H9 (cell line): ENCODE measurements at regions not wholly inside any gene's neighbourhood (a gene's known extent, or its start where the extent isn't known, plus 50 kb on each side); places are given as distances from the start of the nearest gene placed in this dataset.

ENCODE experiments used
- DNase-seq: peaks from one replicate; pipeline ENCODE4 v3.0.0-alpha.2; 2017
- H2AFZ ChIP-seq: one replicate; pipeline ENCODE4 v1.6.1; 2013; ENCODE audit warnings: mild to moderate bottlenecking, low read length, control low read depth, moderate library complexity
- H2AK5ac ChIP-seq: 2 replicates; pipeline ENCODE4 v1.6.1; 2013; ENCODE audit warnings: low read length, control low read depth, mixed read lengths; ENCODE audit not compliant: insufficient read length
- H2BK120ac ChIP-seq: one replicate; pipeline ENCODE4 v1.6.1; 2013; ENCODE audit warnings: low read depth, mild to moderate bottlenecking, low read length, control low read depth, inconsistent platforms; ENCODE audit not compliant: poor library complexity, severe bottlenecking
- H2BK12ac ChIP-seq: 2 replicates; pipeline ENCODE4 v1.6.1; 2013; ENCODE audit warnings: low read length, control low read depth, mixed read lengths, low read depth; ENCODE audit not compliant: insufficient read length
- H2BK15ac ChIP-seq: 2 replicates; pipeline ENCODE4 v1.6.1; 2013; ENCODE audit warnings: low read depth, low read length, control low read depth
- H2BK20ac ChIP-seq: one replicate; pipeline ENCODE4 v1.6.1; 2013; ENCODE audit warnings: low read depth, mild to moderate bottlenecking, low read length, control low read depth, inconsistent platforms; ENCODE audit not compliant: poor library complexity, severe bottlenecking
- H2BK5ac ChIP-seq: 2 replicates; pipeline ENCODE4 v1.6.1; 2013; ENCODE audit warnings: low read length, control low read depth, mixed read lengths; ENCODE audit not compliant: insufficient read length
- H3K14ac ChIP-seq: 2 replicates; pipeline ENCODE4 v1.6.1; 2013; ENCODE audit warnings: low read length, control low read depth; ENCODE audit not compliant: insufficient read depth
- H3K18ac ChIP-seq: 2 replicates; pipeline ENCODE4 v1.6.1; 2013; ENCODE audit warnings: low read depth, mild to moderate bottlenecking, mixed read lengths, low read length, control low read depth; ENCODE audit not compliant: insufficient read length
- H3K23ac ChIP-seq: 2 replicates; pipeline ENCODE4 v1.6.1; 2013; ENCODE audit warnings: low read length, control low read depth, mixed read lengths, low read depth; ENCODE audit not compliant: insufficient read length
- H3K23me2 ChIP-seq: 2 replicates; pipeline ENCODE4 v1.6.1; 2013; ENCODE audit warnings: low read depth, mild to moderate bottlenecking, mixed read lengths, low read length, control low read depth; ENCODE audit not compliant: insufficient read length, poor library complexity, severe bottlenecking
- H3K27ac ChIP-seq: 2 replicates; pipeline ENCODE4 v1.5.1; 2013; ENCODE audit warnings: low read length, control low read depth, mixed read lengths, low read depth; ENCODE audit not compliant: insufficient read length
- H3K27me3 ChIP-seq: 2 replicates; pipeline ENCODE4 v1.6.1; 2013; ENCODE audit warnings: low read length, control low read depth, inconsistent platforms; ENCODE audit not compliant: insufficient read depth
- H3K4ac ChIP-seq: 2 replicates; pipeline ENCODE4 v1.6.1; 2013; ENCODE audit warnings: low read depth, mild to moderate bottlenecking, control low read depth, inconsistent platforms, low read length, moderate library complexity
- H3K4me1 ChIP-seq: 2 replicates; pipeline ENCODE4 v1.6.1; 2013; ENCODE audit warnings: low read length, control low read depth, inconsistent platforms; ENCODE audit not compliant: insufficient read depth
- H3K4me2 ChIP-seq: 2 replicates; pipeline ENCODE4 v1.6.1; 2013; ENCODE audit warnings: low read length, control low read depth, mixed read lengths; ENCODE audit not compliant: insufficient read length, insufficient read depth
- H3K56ac ChIP-seq: 2 replicates; pipeline ENCODE4 v1.6.1; 2013; ENCODE audit warnings: low read depth, mild to moderate bottlenecking, mixed read lengths, low read length, control low read depth; ENCODE audit not compliant: insufficient read length
- H3K79me1 ChIP-seq: 2 replicates; pipeline ENCODE4 v1.6.1; 2013; ENCODE audit warnings: low read depth, mild to moderate bottlenecking, moderate library complexity, low read length, control low read depth, inconsistent platforms; ENCODE audit not compliant: insufficient read depth, poor library complexity, severe bottlenecking
- H3K79me2 ChIP-seq: 2 replicates; pipeline ENCODE4 v1.6.1; 2013; ENCODE audit warnings: low read length, control low read depth, inconsistent platforms; ENCODE audit not compliant: insufficient read depth
- H3K9ac ChIP-seq: 2 replicates; pipeline ENCODE4 v1.6.1; 2013; ENCODE audit warnings: low read length, control low read depth, mixed read lengths; ENCODE audit not compliant: insufficient read length; ENCODE audit errors: extremely low read depth
- H3K9me3 ChIP-seq: one replicate; pipeline ENCODE4 v1.6.1; 2013; ENCODE audit warnings: low read depth, low read length, inconsistent platforms; ENCODE audit not compliant: control insufficient read depth
- H3T11ph ChIP-seq: one replicate; pipeline ENCODE4 v1.6.1; 2013; ENCODE audit warnings: mild to moderate bottlenecking, low read length, control low read depth, inconsistent platforms
- H4K20me1 ChIP-seq: one replicate; pipeline ENCODE4 v1.6.1; 2013; ENCODE audit not compliant: control insufficient read depth, insufficient read length, insufficient read depth
- H4K5ac ChIP-seq: 2 replicates; pipeline ENCODE4 v1.6.1; 2013; ENCODE audit warnings: low read depth, mild to moderate bottlenecking, mixed read lengths, low read length, control low read depth; ENCODE audit not compliant: insufficient read length
- H4K8ac ChIP-seq: replicated peaks from 2 replicates; pipeline ENCODE4 v1.6.1; 2013; ENCODE audit warnings: low read length, control low read depth, mixed read lengths, low read depth; ENCODE audit not compliant: insufficient read length
- H4K91ac ChIP-seq: 2 replicates; pipeline ENCODE4 v1.6.1; 2013; ENCODE audit warnings: low read depth, mild to moderate bottlenecking, moderate library complexity, mixed read lengths, low read length, control low read depth; ENCODE audit not compliant: insufficient read length
- H3K27ac Mint-ChIP-seq, 3 experiments: 2 replicates in 2 of 3; 3 replicates in 1 of 3; pipeline ENCODE4 v1.8.0; 2020 to 2021; ENCODE audit warnings: mixed read lengths in 3 of 3, mild to moderate bottlenecking in 1 of 3, moderate library complexity in 1 of 3
- H3K27me3 Mint-ChIP-seq: 2 replicates; pipeline ENCODE4 v1.8.0; 2021; ENCODE audit warnings: low read depth, mild to moderate bottlenecking, moderate library complexity, mixed read lengths
- H3K36me3 Mint-ChIP-seq, 3 experiments: 2 replicates in 2 of 3; 3 replicates in 1 of 3; pipeline ENCODE4 v1.8.0; 2020 to 2021; ENCODE audit warnings: low read depth in 3 of 3, mixed read lengths in 3 of 3; ENCODE audit not compliant: insufficient read depth in 1 of 3
- H3K4me1 Mint-ChIP-seq, 2 experiments: 2 replicates each; pipeline ENCODE4 v1.8.0; 2020; ENCODE audit warnings: mixed read lengths in 2 of 2
- H3K4me3 Mint-ChIP-seq, 2 experiments: 2 replicates in 1 of 2; 3 replicates in 1 of 2; pipeline ENCODE4 v1.8.0; 2020 to 2021; ENCODE audit warnings: mild to moderate bottlenecking in 2 of 2, mixed read lengths in 2 of 2, moderate library complexity in 1 of 2
- H3K9me3 Mint-ChIP-seq, 2 experiments: 2 replicates in 1 of 2; 3 replicates in 1 of 2; pipeline ENCODE4 v1.8.0; 2020; ENCODE audit warnings: mild to moderate bottlenecking in 2 of 2, mixed read lengths in 2 of 2, moderate library complexity in 1 of 2
- CTCF ChIP-seq: fragments of 200-600 bp; sonication (generic); conservative IDR thresholded peaks from 3 replicates; pipeline ENCODE4 v1.8.0; 2021; ENCODE audit warnings: antibody characterized with exemption, mild to moderate bottlenecking
- WGBS: extraction: QIAGEN DNeasy Blood & Tissue Kit; methylation state at CpG from one replicate; pipeline ENCODE4 v1.1.7; 2013; ENCODE audit warnings: missing lambda C conversion rate, low lambda C conversion rate, mixed read lengths; ENCODE audit not compliant: insufficient read length; ENCODE audit errors: extremely low coverage; 5-methylcytosine and 5-hydroxymethylcytosine counted together

- Histone ChIP-seq H3K4me2 (no peak overlapping the region), H3K4ac (no peak overlapping the region), H3K9me3 (no peaks in the 10 kb centered on the region), H2AFZ (no peak overlapping the region), H3K79me1 (no peaks in the 10 kb centered on the region), H3K27me3 (no peaks in the 10 kb centered on the region; the same call in 1 of the 2 replicates), H4K8ac (no peak overlapping the region), H4K5ac (no peak overlapping the region), H3K14ac (no peak overlapping the region), H3K4me1 (no peaks in the 10 kb centered on the region), H2BK120ac (no peak overlapping the region), H3K27ac (no peak overlapping the region), H3K79me2 (no peaks in the 10 kb centered on the region), H3K18ac (no peak overlapping the region), H2BK15ac (no peak overlapping the region), H3K23ac (no peak overlapping the region), H2AK5ac (no peak overlapping the region), H3K56ac (no peak overlapping the region), H2BK5ac (no peak overlapping the region), H4K91ac (no peak overlapping the region), H4K20me1 (no peaks in the 10 kb centered on the region), H3T11ph (no peak overlapping the region), H3K23me2 (no peaks in the 10 kb centered on the region), H2BK12ac (no peak overlapping the region), H3K9ac (no peak overlapping the region), H2BK20ac (no peak overlapping the region)
- Mint-ChIP-seq H3K4me3 (no peak overlapping the region), H3K9me3 (0 out of 5 replicates have a peak, but pooled peaks cover 0 to 2% of the 10 kb centered on the region in 2 experiments), H3K36me3 (no peaks in the 10 kb centered on the region), H3K27me3 (no peaks in the 10 kb centered on the region; the same call in 1 of the 2 replicates), H3K4me1 (peaks cover 0 to 4% of the 10 kb centered on the region in 2 experiments; a peak in 1 of 4 replicates), H3K27ac (no peak overlapping the region)
- no CpG with 5 or more reads among the region's 1 CpG for WGBS
- TF ChIP-seq CTCF = no peak
- no peak for DNase-seq
Observed at GRCh38 chr18:22541232-22541631, 123.5 kb upstream of the CTAGE1 start.
